Activated CD8-positive, alpha-beta memory T cell treated with anti-CD3 and anti-CD28 coated beads for 48 hours (primary cell): ENCODE measurements at regions not wholly inside any gene's neighbourhood (a gene's known extent, or its start where the extent isn't known, plus 50 kb on each side); places are given as distances from the start of the nearest gene placed in this dataset.
"Not testable (repeated sequence)": the region's sequence is repeated elsewhere in the genome, so short reads cannot be mapped to it uniquely, and the experiment has no call there.

ENCODE experiments used
- DNase-seq, 3 experiments: peaks; one replicate each; pipeline ENCODE4 v3.0.0-alpha.2; 2020; ENCODE audit warnings: low read depth in 2 of 3, low spot score in 2 of 3

- DNase-seq: not testable (repeated sequence)
Measured at GRCh38 chr21:5975719-5976118, 4545.7 kb upstream of the TPTE start.

GRCh38 chr21:5997586-5997985 is 4523.8 kb upstream of the TPTE start:
- DNase-seq: not testable (repeated sequence)

- DNase-seq: not testable (repeated sequence)
Measured at GRCh38 chr21:6015422-6016057, 4505.8 kb upstream of the TPTE start.

- DNase-seq: not testable (repeated sequence)
Measured at GRCh38 chr21:6020460-6020859, 4500.9 kb upstream of the TPTE start.

GRCh38 chr21:6020953-6021716 is 4500.2 kb upstream of the TPTE start:
- not testable (repeated sequence) for DNase-seq

- not testable (repeated sequence) for DNase-seq
Measured at GRCh38 chr21:6021717-6022270, 4499.6 kb upstream of the TPTE start.

GRCh38 chr21:6023331-6023730 is 4498.1 kb upstream of the TPTE start:
- not testable (repeated sequence) for DNase-seq

- DNase-seq: not testable (repeated sequence)
Measured at GRCh38 chr21:6025139-6025538, 4496.2 kb upstream of the TPTE start.

GRCh38 chr21:6027497-6027896 is 4493.9 kb upstream of the TPTE start:
- DNase-seq: not testable (repeated sequence)

- DNase-seq: not testable (repeated sequence)
Measured at GRCh38 chr21:6034124-6034678, 4487.2 kb upstream of the TPTE start.

- DNase-seq: not testable (repeated sequence)
Measured at GRCh38 chr21:6034820-6035473, 4486.4 kb upstream of the TPTE start.

- not testable (repeated sequence) for DNase-seq
Measured at GRCh38 chr21:6035474-6036155, 4485.8 kb upstream of the TPTE start.

GRCh38 chr21:6039224-6039623 is 4482.2 kb upstream of the TPTE start:
- not testable (repeated sequence) for DNase-seq

- not testable (repeated sequence) for DNase-seq
Measured at GRCh38 chr21:6040095-6040494, 4481.3 kb upstream of the TPTE start.

- peak in 1 of 3 experiments; percentile 1 for DNase-seq
Measured at GRCh38 chr21:6043430-6044275, 4477.7 kb upstream of the TPTE start.

- not testable (repeated sequence) for DNase-seq
Measured at GRCh38 chr21:6044695-6045094, 4476.7 kb upstream of the TPTE start.

- not testable (repeated sequence) for DNase-seq
Measured at GRCh38 chr21:6049930-6050329, 4471.5 kb upstream of the TPTE start.

- DNase-seq: not testable (repeated sequence)
Measured at GRCh38 chr21:6052109-6052508, 4469.3 kb upstream of the TPTE start.

GRCh38 chr21:6053145-6053544 is 4468.2 kb upstream of the TPTE start:
- DNase-seq: not testable (repeated sequence)

GRCh38 chr21:6058997-6059396 is 4462.4 kb upstream of the TPTE start:
- DNase-seq: not testable (repeated sequence)
